ENCODE measurements at regions not wholly inside any gene's neighbourhood (a gene's known extent, or its start where the extent isn't known, plus 50 kb on each side); places are given as distances from the start of the nearest gene placed in this dataset.
"Not testable (repeated sequence)": the region's sequence is repeated elsewhere in the genome, so short reads cannot be mapped to it uniquely, and the experiment has no call there.

- TF ChIP-seq CTCF (IDR thresholded peaks at IDR 0.05; ENCODE audit: insufficient read depth, low read depth, low read length); EZH2 (IDR thresholded peaks at IDR 0.05; ENCODE audit: insufficient read depth, low read length): not testable (repeated sequence)
Observed at GRCh38 chr15:24511598-24511997, 164.0 kb upstream of the NPAP1 start.
